ENCODE measurements at regions not wholly inside any gene's neighbourhood (a gene's known extent, or its start where the extent isn't known, plus 50 kb on each side); places are given as distances from the start of the nearest gene placed in this dataset.

GRCh38 chr19:28963486-28964250 is 249.3 kb downstream of the UQCRFS1 start:
- Histone ChIP-seq H3K27ac (no peak overlapping the region), H3K36me3 (ENCODE audit: low read depth) (no peaks in the 10 kb centered on the region), H2AFZ (no peak overlapping the region), H3K4me1 (replicated peaks; ENCODE audit: insufficient read depth) (no peaks in the 10 kb centered on the region), H3K4me2 (no peak overlapping the region), H3K9me3 (ENCODE audit: insufficient read depth, low read depth) (no peaks in the 10 kb centered on the region; the same call in 1 of the 2 replicates), H3K4me3 (no peak overlapping the region), H3F3A (ENCODE audit: insufficient read depth, low read depth) (no peaks in the 10 kb centered on the region), H3K79me2 (ENCODE audit: low read depth) (no peaks in the 10 kb centered on the region), H3K27me3 (ENCODE audit: insufficient read depth, low read depth) (peaks cover 12% of the 10 kb centered on the region), H4K20me1 (ENCODE audit: insufficient read depth) (no peaks in the 10 kb centered on the region), H3K9me2 (ENCODE audit: insufficient read depth) (no peaks in the 10 kb centered on the region)
- intact Hi-C loops (cut with micrococcal nuclease; ENCODE audit: unreplicated experiment), result no loop called here
- ChIA-PET CTCF (no interaction called here), POLR2A (ENCODE audit: unreplicated experiment) (no interaction called here)
- no TSS peak for BruUV-seq (replicated peaks)
- TF ChIP-seq EZH2 (IDR thresholded peaks at IDR 0.05; ENCODE audit: low read depth), result no peak
- TF ChIP-seq, protein P1, sequence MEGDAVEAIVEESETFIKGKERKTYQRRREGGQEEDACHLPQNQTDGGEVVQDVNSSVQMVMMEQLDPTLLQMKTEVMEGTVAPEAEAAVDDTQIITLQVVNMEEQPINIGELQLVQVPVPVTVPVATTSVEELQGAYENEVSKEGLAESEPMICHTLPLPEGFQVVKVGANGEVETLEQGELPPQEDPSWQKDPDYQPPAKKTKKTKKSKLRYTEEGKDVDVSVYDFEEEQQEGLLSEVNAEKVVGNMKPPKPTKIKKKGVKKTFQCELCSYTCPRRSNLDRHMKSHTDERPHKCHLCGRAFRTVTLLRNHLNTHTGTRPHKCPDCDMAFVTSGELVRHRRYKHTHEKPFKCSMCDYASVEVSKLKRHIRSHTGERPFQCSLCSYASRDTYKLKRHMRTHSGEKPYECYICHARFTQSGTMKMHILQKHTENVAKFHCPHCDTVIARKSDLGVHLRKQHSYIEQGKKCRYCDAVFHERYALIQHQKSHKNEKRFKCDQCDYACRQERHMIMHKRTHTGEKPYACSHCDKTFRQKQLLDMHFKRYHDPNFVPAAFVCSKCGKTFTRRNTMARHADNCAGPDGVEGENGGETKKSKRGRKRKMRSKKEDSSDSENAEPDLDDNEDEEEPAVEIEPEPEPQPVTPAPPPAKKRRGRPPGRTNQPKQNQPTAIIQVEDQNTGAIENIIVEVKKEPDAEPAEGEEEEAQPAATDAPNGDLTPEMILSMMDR (conservative IDR thresholded peaks at IDR 0.05), result no peak
- no peak for DNase-seq

- no peaks in the 10 kb centered on the region for H3K36me3 ChIP-seq (ENCODE audit: low read depth)
- no peaks in the 10 kb centered on the region for H3K4me1 ChIP-seq (replicated peaks; ENCODE audit: insufficient read depth)
- POLR2A ChIA-PET (ENCODE audit: unreplicated experiment), result no interaction called here
- TF ChIP-seq, protein P1 (conservative IDR thresholded peaks at IDR 0.05), result no peak
- TF ChIP-seq EZH2 (IDR thresholded peaks at IDR 0.05; ENCODE audit: low read depth), result no peak
- H3K9me3 ChIP-seq (ENCODE audit: insufficient read depth, low read depth), result no peaks in the 10 kb centered on the region; the same call in 1 of the 2 replicates
- no TSS peak for BruUV-seq (replicated peaks)
- H4K20me1 ChIP-seq (ENCODE audit: insufficient read depth), result no peaks in the 10 kb centered on the region
- intact Hi-C loops (cut with micrococcal nuclease; ENCODE audit: unreplicated experiment), result no loop called here
- no peak for DNase-seq
- no peak overlapping the region for H3K27ac ChIP-seq
- no peak overlapping the region for H3K4me3 ChIP-seq
- H3K4me2 ChIP-seq, result no peak overlapping the region
- H3K9me2 ChIP-seq (ENCODE audit: insufficient read depth), result no peaks in the 10 kb centered on the region
- no peak overlapping the region for H2AFZ ChIP-seq
- no peaks in the 10 kb centered on the region for H3K79me2 ChIP-seq (ENCODE audit: low read depth)
- peaks cover 9% of the 10 kb centered on the region; the same call in 1 of the 2 replicates for H3K27me3 ChIP-seq (ENCODE audit: insufficient read depth, low read depth)
- CTCF ChIA-PET, result no interaction called here
- H3F3A ChIP-seq (ENCODE audit: insufficient read depth, low read depth), result no peaks in the 10 kb centered on the region
Measured at GRCh38 chr19:28961772-28962500, 251.0 kb downstream of the UQCRFS1 start.

- Histone ChIP-seq H3K36me3 (ENCODE audit: low read depth) (no peaks in the 10 kb centered on the region), H3K79me2 (ENCODE audit: low read depth) (no peaks in the 10 kb centered on the region), H3K4me3 (no peak overlapping the region), H3F3A (ENCODE audit: insufficient read depth, low read depth) (no peaks in the 10 kb centered on the region), H4K20me1 (ENCODE audit: insufficient read depth) (no peaks in the 10 kb centered on the region), H3K27ac (no peak overlapping the region), H3K4me2 (no peak overlapping the region), H3K9me3 (ENCODE audit: insufficient read depth, low read depth) (no peaks in the 10 kb centered on the region; the same call in 1 of the 2 replicates), H2AFZ (no peak overlapping the region), H3K4me1 (replicated peaks; ENCODE audit: insufficient read depth) (no peaks in the 10 kb centered on the region), H3K27me3 (ENCODE audit: insufficient read depth, low read depth) (peaks cover 5% of the 10 kb centered on the region; the same call in 1 of the 2 replicates), H3K9me2 (ENCODE audit: insufficient read depth) (no peaks in the 10 kb centered on the region)
- no TSS peak for BruUV-seq (replicated peaks)
- POLR2A ChIA-PET (ENCODE audit: unreplicated experiment), result no interaction called here
- intact Hi-C loops (cut with micrococcal nuclease; ENCODE audit: unreplicated experiment), result no loop called here
- DNase-seq, result no peak
- CTCF ChIA-PET, result no interaction called here
- no peak for TF ChIP-seq EZH2 (IDR thresholded peaks at IDR 0.05; ENCODE audit: low read depth)
- TF ChIP-seq, protein P1 (conservative IDR thresholded peaks at IDR 0.05), result no peak
Measured at GRCh38 chr19:28960986-28961705, 251.8 kb downstream of the UQCRFS1 start.

Data from PC-9 (cell line).